Urinary bladder (tissue), 3 donors: ENCODE measurements at regions not wholly inside any gene's neighbourhood (a gene's known extent, or its start where the extent isn't known, plus 50 kb on each side); places are given as distances from the start of the nearest gene placed in this dataset.

ENCODE experiments used
- DNase-seq: peaks from one replicate; pipeline ENCODE4 v3.0.0-alpha.2; 2015; ENCODE audit errors: extremely low spot score
- H3K27ac ChIP-seq: one replicate; pipeline ENCODE4 v1.5.1; 2013; ENCODE audit warnings: low read depth, mild to moderate bottlenecking, moderate library complexity
- H3K36me3 ChIP-seq: one replicate; pipeline ENCODE4 v1.6.1; 2013; ENCODE audit warnings: mild to moderate bottlenecking, moderate library complexity; ENCODE audit not compliant: insufficient read depth
- H3K4me1 ChIP-seq: one replicate; pipeline ENCODE4 v1.6.1; 2013; ENCODE audit warnings: mild to moderate bottlenecking, moderate library complexity; ENCODE audit not compliant: insufficient read depth
- H3K4me3 ChIP-seq: one replicate; pipeline ENCODE4 v1.5.1; 2013; ENCODE audit warnings: low read depth, low read length
- WGBS: extraction: QIAGEN DNeasy Blood & Tissue Kit; methylation state at CpG from one replicate; pipeline ENCODE4 v1.1.7; 2013; 5-methylcytosine and 5-hydroxymethylcytosine counted together
- donor health status: healthy with polysubstance abuse.
- donor health status: healthy.

- Histone ChIP-seq H3K36me3 (no peaks in the 10 kb centered on the region), H3K4me1 (no peaks in the 10 kb centered on the region), H3K4me3 (no peak overlapping the region), H3K27ac (no peak overlapping the region)
- WGBS = 87% methylated on average over 2 of the region's 2 CpGs
- DNase-seq = no peak
These were observed 198.9 kb upstream of the SLC27A6 start for GRCh38 chr5:128766406-128766805.

- no peaks in the 10 kb centered on the region for H3K4me1 ChIP-seq
- H3K4me3 ChIP-seq = no peak overlapping the region
- no peak for DNase-seq
- H3K36me3 ChIP-seq = no peaks in the 10 kb centered on the region
- WGBS = 65% methylated on average over 2 of the region's 2 CpGs
- H3K27ac ChIP-seq = no peak overlapping the region
These were observed 194.4 kb upstream of the SLC27A6 start for GRCh38 chr5:128770907-128771306.

GRCh38 chr5:128772356-128772755, 192.9 kb upstream of the SLC27A6 start:
- DNase-seq = no peak
- H3K4me3 ChIP-seq = no peak overlapping the region
- H3K27ac ChIP-seq = no peak overlapping the region
- WGBS = 70% methylated on average over 3 of the region's 3 CpGs
- H3K36me3 ChIP-seq = no peaks in the 10 kb centered on the region
- no peaks in the 10 kb centered on the region for H3K4me1 ChIP-seq

GRCh38 chr5:128773378-128773777, 191.9 kb upstream of the SLC27A6 start:
- H3K4me1 ChIP-seq = no peaks in the 10 kb centered on the region
- no peaks in the 10 kb centered on the region for H3K36me3 ChIP-seq
- H3K27ac ChIP-seq = no peak overlapping the region
- DNase-seq = no peak
- 76% methylated on average over 4 of the region's 4 CpGs for WGBS
- H3K4me3 ChIP-seq = no peak overlapping the region

GRCh38 chr5:128774605-128775004, 190.7 kb upstream of the SLC27A6 start:
- WGBS = 64% methylated on average over 7 of the region's 7 CpGs
- Histone ChIP-seq H3K4me3 (no peak overlapping the region), H3K36me3 (no peaks in the 10 kb centered on the region), H3K4me1 (no peaks in the 10 kb centered on the region), H3K27ac (no peak overlapping the region)
- DNase-seq = no peak

- no peak for DNase-seq
- no peak overlapping the region for H3K4me3 ChIP-seq
- no peak overlapping the region for H3K27ac ChIP-seq
- no peaks in the 10 kb centered on the region for H3K4me1 ChIP-seq
- no peaks in the 10 kb centered on the region for H3K36me3 ChIP-seq
- WGBS = 76% methylated on average over 3 of the region's 3 CpGs
These were observed 189.7 kb upstream of the SLC27A6 start for GRCh38 chr5:128775558-128775957.

- no peak for DNase-seq
- WGBS = 99% methylated on average over 1 of the region's 1 CpG
- Histone ChIP-seq H3K4me1 (no peaks in the 10 kb centered on the region), H3K4me3 (no peak overlapping the region), H3K27ac (no peak overlapping the region), H3K36me3 (no peaks in the 10 kb centered on the region)
These were observed 188.2 kb upstream of the SLC27A6 start for GRCh38 chr5:128777052-128777451.

GRCh38 chr5:128778474-128778873, 186.8 kb upstream of the SLC27A6 start:
- no peak overlapping the region for H3K27ac ChIP-seq
- no peak for DNase-seq
- H3K4me3 ChIP-seq = no peak overlapping the region
- H3K4me1 ChIP-seq = no peaks in the 10 kb centered on the region
- H3K36me3 ChIP-seq = no peaks in the 10 kb centered on the region
- 70% methylated on average over 5 of the region's 5 CpGs for WGBS

GRCh38 chr5:128782446-128782845, 182.8 kb upstream of the SLC27A6 start:
- 29% methylated on average over 4 of the region's 4 CpGs for WGBS
- DNase-seq = no peak
- H3K4me3 ChIP-seq = no peak overlapping the region
- no peaks in the 10 kb centered on the region for H3K36me3 ChIP-seq
- no peak overlapping the region for H3K27ac ChIP-seq
- H3K4me1 ChIP-seq = no peaks in the 10 kb centered on the region

GRCh38 chr5:128784726-128785125, 180.6 kb upstream of the SLC27A6 start:
- Histone ChIP-seq H3K4me1 (no peaks in the 10 kb centered on the region), H3K4me3 (no peak overlapping the region), H3K36me3 (no peaks in the 10 kb centered on the region), H3K27ac (no peak overlapping the region)
- WGBS = 96% methylated on average over 1 of the region's 1 CpG
- no peak for DNase-seq

- H3K36me3 ChIP-seq = no peaks in the 10 kb centered on the region
- DNase-seq = no peak
- H3K4me1 ChIP-seq = no peaks in the 10 kb centered on the region
- no peak overlapping the region for H3K27ac ChIP-seq
- WGBS = 96% methylated on average over 1 of the region's 1 CpG
- H3K4me3 ChIP-seq = no peak overlapping the region
These were observed 174.0 kb upstream of the SLC27A6 start for GRCh38 chr5:128791312-128791711.

GRCh38 chr5:128796506-128796905, 168.8 kb upstream of the SLC27A6 start:
- DNase-seq = no peak
- Histone ChIP-seq H3K36me3 (no peaks in the 10 kb centered on the region), H3K4me1 (no peaks in the 10 kb centered on the region), H3K27ac (no peak overlapping the region), H3K4me3 (no peak overlapping the region)
- WGBS = 59% methylated on average over 4 of the region's 4 CpGs

- H3K27ac ChIP-seq = no peak overlapping the region
- no peak for DNase-seq
- no peaks in the 10 kb centered on the region for H3K4me1 ChIP-seq
- H3K4me3 ChIP-seq = no peak overlapping the region
- H3K36me3 ChIP-seq = no peaks in the 10 kb centered on the region
These were observed 166.4 kb upstream of the SLC27A6 start for GRCh38 chr5:128798871-128799270.

- DNase-seq = no peak
- no peaks in the 10 kb centered on the region for H3K4me1 ChIP-seq
- H3K36me3 ChIP-seq = no peaks in the 10 kb centered on the region
- H3K27ac ChIP-seq = no peak overlapping the region
- H3K4me3 ChIP-seq = no peak overlapping the region
- 93% methylated on average over 4 of the region's 4 CpGs for WGBS
These were observed 165.3 kb upstream of the SLC27A6 start for GRCh38 chr5:128799945-128800344.

- no peak for DNase-seq
- no peaks in the 10 kb centered on the region for H3K4me1 ChIP-seq
- WGBS = 92% methylated on average over 1 of the region's 1 CpG
- H3K4me3 ChIP-seq = no peak overlapping the region
- no peak overlapping the region for H3K27ac ChIP-seq
- H3K36me3 ChIP-seq = no peaks in the 10 kb centered on the region
These were observed 164.9 kb upstream of the SLC27A6 start for GRCh38 chr5:128800377-128800776.
